Skin epidermis (tissue), 12 donors: ENCODE measurements at regions not wholly inside any gene's neighbourhood (a gene's known extent, or its start where the extent isn't known, plus 50 kb on each side); places are given as distances from the start of the nearest gene placed in this dataset.
"Not testable (repeated sequence)": the region's sequence is repeated elsewhere in the genome, so short reads cannot be mapped to it uniquely, and the experiment has no call there.

Source experiments
- H3K27ac ChIP-seq, 21 experiments: fragments of 200-600 bp; sonication (generic) in 11 of 21; one replicate each; pipeline ENCODE4 v1.5.0; 2020; ENCODE audit warnings: mild to moderate bottlenecking in 3 of 21, inconsistent platforms in 2 of 21, moderate library complexity in 2 of 21
- H3K4me3 ChIP-seq, 7 experiments: fragments of 200-600 bp; sonication (generic) in 2 of 7; one replicate each; pipeline ENCODE4 v1.5.0; 2020; ENCODE audit warnings: inconsistent platforms in 2 of 7, mild to moderate bottlenecking in 2 of 7, moderate library complexity in 1 of 7

- no peak overlapping the region for H3K4me3 ChIP-seq
- no peak overlapping the region for H3K27ac ChIP-seq
These were observed 88.4 kb upstream of the NPAS2 start for GRCh38 chr2:100731535-100731981.

DNA sequence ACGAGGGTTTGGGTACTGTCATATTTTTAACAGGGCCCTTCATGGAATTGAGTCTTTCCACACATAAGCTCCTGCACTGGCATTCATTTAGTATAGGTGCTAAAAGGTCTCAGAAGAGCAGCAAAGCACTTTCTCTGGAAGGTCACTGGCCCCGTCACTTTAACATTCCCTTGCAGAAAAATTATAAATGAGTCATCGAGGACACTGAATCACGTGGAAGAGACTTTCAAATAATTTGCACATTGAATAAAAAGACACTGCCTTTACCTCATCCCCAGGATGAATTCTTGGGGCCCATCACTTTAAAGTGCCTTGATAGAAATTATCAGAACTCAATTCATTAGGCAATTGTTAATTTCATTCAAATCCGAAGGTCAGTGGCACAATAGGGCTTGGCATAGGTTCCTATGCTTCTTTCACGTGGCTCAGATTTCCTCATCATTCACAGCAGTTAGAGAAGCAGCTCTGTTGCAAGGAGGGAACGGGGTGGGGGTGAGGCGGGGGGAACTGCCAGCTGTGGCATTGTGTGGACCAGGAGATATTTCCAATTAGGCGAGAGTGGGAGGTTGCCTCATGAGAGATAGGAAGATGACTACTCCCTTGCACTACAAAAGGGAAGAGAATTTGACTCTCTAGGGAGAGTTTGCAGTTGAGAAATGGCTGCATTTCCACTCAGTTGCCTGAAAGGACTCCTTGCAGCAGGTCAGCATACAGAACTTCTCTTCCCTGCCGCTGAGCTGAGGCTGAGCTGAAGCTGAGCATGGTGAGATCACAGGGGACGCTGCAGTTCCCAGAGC is 86.3 kb upstream of the NPAS2 start:
- H3K27ac ChIP-seq: no peak overlapping the region
- no peak overlapping the region for H3K4me3 ChIP-seq

GRCh38 chr2:100736121-100736915 is 83.6 kb upstream of the NPAS2 start:
- H3K27ac ChIP-seq: no peak overlapping the region
- no peak overlapping the region for H3K4me3 ChIP-seq

DNA sequence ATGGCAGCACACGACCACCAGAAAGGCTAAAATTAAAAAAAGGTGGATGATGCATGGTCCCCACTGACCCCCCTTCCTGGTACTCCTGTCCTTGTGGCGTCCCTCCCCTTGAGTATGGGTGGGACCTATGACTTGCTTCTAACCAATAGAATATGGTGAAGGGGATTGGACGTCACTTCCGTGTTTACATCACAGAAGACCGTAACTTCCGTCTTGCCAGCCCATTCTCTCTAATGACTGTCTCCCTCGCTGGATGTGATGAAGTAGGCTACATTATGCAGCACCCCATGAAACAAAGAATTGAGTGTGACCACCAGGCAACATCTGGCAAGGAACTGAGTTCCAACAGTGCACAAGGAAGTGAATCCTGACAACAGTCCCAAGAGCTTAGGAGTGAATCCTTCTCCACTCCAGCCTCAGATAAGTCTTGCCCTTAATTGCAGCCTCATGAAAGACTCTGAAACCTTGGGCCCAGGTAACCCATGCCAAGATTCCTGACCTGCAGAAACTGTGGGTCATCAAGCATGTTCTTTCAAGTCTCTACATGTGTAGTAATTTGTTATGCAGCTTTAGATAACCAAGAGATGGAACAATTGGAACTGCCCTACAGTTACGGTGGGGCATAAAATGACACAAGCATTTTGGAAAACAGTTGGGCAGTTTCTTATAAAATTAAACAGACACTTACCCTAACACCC is 80.1 kb upstream of the NPAS2 start:
- H3K27ac ChIP-seq: no peak overlapping the region
- no peak overlapping the region for H3K4me3 ChIP-seq

- H3K27ac ChIP-seq: peak overlapping the region in 2 of 21 experiments; percentile 9 to 55
These were observed 78.1 kb upstream of the NPAS2 start for GRCh38 chr2:100741880-100742276.

DNA sequence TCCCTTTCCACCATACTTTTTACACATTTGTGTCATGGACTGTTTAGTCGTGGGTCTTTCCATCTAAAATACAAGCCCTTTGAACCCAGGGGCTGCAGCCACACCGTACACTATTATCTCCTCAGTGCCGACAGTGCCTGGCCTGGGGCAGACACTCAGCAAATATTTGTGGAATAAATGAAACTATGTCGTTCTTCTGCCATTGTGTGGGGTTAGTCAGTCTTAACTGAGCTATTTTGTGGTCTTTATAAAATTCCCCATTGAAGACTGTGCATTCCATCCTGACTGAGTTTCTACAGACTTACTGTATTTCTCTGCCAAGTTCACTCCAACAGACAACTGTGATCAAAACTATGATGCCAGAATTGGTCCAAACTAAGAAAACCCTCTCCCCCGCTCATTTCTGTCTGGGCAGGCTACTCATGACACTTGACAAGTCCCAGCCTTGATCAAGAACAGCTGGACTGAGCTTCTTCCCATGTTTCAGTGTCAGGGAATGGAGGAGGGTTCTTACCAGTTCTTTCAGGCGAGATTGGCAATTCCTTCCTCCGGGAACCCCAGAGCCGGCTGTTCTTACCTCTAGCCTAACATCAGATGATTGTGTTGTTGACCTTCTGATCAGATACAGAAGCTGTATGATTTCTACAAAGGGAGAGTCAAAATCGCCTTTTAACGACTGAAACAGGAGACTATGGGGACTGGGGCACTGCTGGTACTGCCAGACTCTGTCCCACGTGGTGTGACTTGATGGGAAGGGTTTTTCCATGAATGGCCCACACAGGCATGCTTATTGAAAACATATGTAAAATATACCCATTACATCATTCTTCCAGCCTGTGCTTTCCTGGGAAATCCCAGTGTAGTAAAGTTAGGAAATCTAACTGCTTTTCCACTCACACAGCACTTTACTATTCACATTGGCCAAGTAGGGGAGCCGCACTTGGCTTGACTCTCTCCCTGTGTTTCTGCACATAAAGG is 77.4 kb upstream of the NPAS2 start:
- Histone ChIP-seq H3K4me3 (no peak overlapping the region), H3K27ac (peak overlapping the region in 15 of 21 experiments; percentile 9 to 86 (median 59))

More at GRCh38 chr2:100741880-100742276, 78.1 kb upstream of the NPAS2 start:
- H3K4me3 ChIP-seq: no peak overlapping the region

- Histone ChIP-seq H3K27ac (no peak overlapping the region), H3K4me3 (no peak overlapping the region)
These were observed 76.2 kb upstream of the NPAS2 start for GRCh38 chr2:100743741-100744140.

DNA sequence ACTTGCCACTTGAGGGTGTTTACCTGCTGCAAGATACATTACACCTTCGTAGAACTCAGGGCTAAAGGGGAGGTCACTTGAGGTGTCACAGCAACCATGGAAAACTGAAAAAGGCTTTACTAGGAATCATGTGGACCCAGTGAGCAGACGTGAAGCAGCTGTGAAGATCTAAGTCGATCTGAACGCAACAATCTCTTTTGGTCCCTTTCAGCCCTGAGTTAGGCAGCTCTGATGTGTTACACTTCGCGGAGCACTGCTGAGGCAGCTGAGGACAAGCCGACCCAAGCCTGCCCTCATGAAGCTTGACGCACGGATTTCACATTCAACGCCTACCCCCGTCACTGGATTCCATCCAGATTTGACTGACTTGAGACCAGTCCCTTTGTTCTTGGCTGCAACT is 75.8 kb upstream of the NPAS2 start:
- Histone ChIP-seq H3K27ac (no peak overlapping the region), H3K4me3 (no peak overlapping the region)

DNA sequence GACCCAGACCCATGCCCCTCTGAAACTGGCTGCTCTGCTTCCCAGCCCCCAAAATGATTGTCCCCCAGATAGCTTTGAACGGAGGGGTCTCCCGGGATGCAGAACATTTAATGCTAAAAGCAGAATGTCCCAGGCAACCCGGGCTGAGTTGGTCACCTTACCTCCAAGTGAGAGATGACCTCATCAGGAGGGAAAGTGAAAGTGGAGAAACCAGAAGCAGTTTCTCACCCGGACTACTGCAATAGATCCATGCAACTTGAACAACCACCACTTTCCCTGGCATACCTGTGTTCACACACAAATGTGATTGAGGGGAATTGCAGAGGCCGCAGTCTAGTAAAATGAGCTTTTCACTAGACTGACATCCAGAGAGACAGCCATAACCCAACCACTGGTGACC is 75.3 kb upstream of the NPAS2 start:
- Histone ChIP-seq H3K4me3 (no peak overlapping the region), H3K27ac (no peak overlapping the region)

GRCh38 chr2:100745604-100746003 is 74.3 kb upstream of the NPAS2 start:
- H3K27ac ChIP-seq: no peak overlapping the region
- H3K4me3 ChIP-seq: no peak overlapping the region

DNA sequence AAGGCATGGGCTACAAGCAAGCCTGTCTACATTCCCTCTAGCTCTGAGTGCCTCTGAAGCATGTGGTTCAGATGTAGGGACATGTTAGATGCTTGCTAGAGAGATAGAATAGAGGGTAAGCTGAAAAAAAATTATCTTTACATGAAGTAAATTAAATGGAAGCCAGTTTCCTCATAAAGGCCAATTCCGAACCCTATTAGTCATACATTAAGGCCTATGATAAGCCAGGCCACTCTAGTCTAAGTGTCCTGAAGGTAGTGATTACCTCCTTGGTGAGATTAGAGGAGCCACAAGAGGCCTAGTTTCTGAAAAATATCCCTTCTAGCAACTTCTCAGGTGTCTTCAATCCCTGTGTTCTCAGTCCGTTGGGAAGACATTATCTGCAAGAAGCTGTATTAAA is 72.4 kb upstream of the NPAS2 start:
- Histone ChIP-seq H3K27ac (no peak overlapping the region), H3K4me3 (no peak overlapping the region)

GRCh38 chr2:100747996-100748615 is 71.8 kb upstream of the NPAS2 start:
- Histone ChIP-seq H3K27ac (no peak overlapping the region), H3K4me3 (no peak overlapping the region)

- Histone ChIP-seq H3K4me3 (no peak overlapping the region), H3K27ac (no peak overlapping the region)
These were observed 71.3 kb upstream of the NPAS2 start for GRCh38 chr2:100748673-100749072.

GRCh38 chr2:100749771-100750542 is 70.0 kb upstream of the NPAS2 start:
- Histone ChIP-seq H3K27ac (no peak overlapping the region), H3K4me3 (no peak overlapping the region)

GRCh38 chr2:100751871-100752625 is 67.9 kb upstream of the NPAS2 start:
- H3K4me3 ChIP-seq: not testable (repeated sequence)
- peak overlapping the region in 3 of 21 experiments; percentile 20 to 49 (median 21) for H3K27ac ChIP-seq

DNA sequence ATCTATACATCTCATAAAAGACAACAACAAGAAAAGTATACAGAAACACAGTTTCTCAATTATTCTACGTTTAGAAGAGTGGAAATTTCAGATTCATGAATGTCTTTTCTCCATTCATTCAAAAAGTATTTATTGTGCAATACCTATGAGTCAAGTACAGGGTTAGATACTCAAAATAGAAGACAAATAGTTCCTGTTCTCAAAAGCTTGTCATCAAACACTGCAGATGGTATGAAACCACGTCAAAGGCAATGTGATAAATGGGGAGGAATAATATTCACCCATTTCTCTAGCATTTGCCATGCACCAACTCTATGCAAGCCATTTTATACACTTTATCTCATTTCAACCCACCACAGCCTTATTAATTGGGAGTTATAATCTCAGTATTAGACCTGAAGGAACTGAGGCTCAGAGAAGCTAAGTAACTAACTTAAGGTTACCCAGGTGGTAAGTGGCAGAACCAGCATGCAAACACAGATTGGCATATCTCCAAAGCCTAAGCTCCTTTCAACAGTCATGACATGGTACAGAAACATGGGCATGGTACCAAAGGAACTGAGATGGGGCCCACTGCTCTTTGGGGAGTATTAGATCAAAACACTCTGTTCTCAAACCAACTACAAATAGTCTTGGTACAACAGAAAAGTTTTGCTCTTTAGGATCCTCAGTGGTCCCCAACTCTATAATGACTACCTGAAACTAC is 67.2 kb upstream of the NPAS2 start:
- peak overlapping the region in 1 of 21 experiments; percentile 20 for H3K27ac ChIP-seq

DNA sequence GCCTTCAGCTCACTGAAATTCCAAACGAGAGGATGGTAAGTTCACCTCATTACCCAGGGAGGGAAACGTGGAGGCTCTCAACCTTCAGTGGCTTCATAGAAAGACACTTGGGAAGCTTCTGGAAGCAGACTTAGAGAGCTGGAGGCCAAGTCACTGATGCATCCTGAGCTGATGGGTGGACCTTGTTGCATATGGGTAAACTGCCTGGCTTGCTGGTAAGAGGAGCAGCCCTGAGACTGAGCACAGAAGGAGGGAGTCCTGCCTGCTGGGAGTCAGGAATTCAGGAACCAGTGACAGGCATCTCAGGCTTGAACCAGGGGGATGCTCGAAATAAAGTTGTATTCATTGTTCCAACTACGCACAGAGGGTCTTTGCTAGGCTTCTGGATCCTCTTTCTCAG is 66.5 kb upstream of the NPAS2 start:
- no peak overlapping the region for H3K27ac ChIP-seq
- no peak overlapping the region for H3K4me3 ChIP-seq

More for the DNA sequence above, 67.2 kb upstream of the NPAS2 start:
- no peak overlapping the region for H3K4me3 ChIP-seq
